Tibial nerve (tissue), 4 donors: ENCODE measurements at regions not wholly inside any gene's neighbourhood (a gene's known extent, or its start where the extent isn't known, plus 50 kb on each side); places are given as distances from the start of the nearest gene placed in this dataset.

Experiments used
- CTCF ChIP-seq, 5 experiments: fragments of 200-600 bp in 3 of 5; fragments of 450-650 bp in 2 of 5; sonication (generic) in 3 of 5; IDR thresholded peaks; one replicate each; pipeline ENCODE4 v1.5.1; 2016 to 2019; ENCODE audit warnings: antibody characterized with exemption in 5 of 5, mild to moderate bottlenecking in 3 of 5, moderate library complexity in 2 of 5
- EP300 ChIP-seq, 2 donors: sonication (generic); formaldehyde crosslinking; IDR thresholded peaks; one replicate each; pipeline ENCODE4 v1.6.1; 2017; ENCODE audit warnings: antibody characterized with exemption in 2 of 2, mild to moderate bottlenecking in 1 of 2
- POLR2A ChIP-seq, 2 donors: fragments of 450-650 bp; IDR thresholded peaks; one replicate each; pipeline ENCODE4 v1.6.1; 2017; ENCODE audit warnings: antibody characterized with exemption in 2 of 2, mild to moderate bottlenecking in 2 of 2, moderate library complexity in 2 of 2

- TF ChIP-seq POLR2A (IDR thresholded peaks at IDR 0.05) (no peak), CTCF (IDR thresholded peaks at IDR 0.05) (no peak), EP300 (IDR thresholded peaks at IDR 0.05) (no peak)
These were observed 974.8 kb upstream of the TENM4 start for GRCh38 chr11:80415580-80415979.
